KOPT-K1 (cell line): ENCODE measurements at regions not wholly inside any gene's neighbourhood (a gene's known extent, or its start where the extent isn't known, plus 50 kb on each side); places are given as distances from the start of the nearest gene placed in this dataset.
"Not testable (repeated sequence)": the region's sequence is repeated elsewhere in the genome, so short reads cannot be mapped to it uniquely, and the experiment has no call there.

Source experiments
- H3K27ac ChIP-seq: fragments of 200-600 bp; sonication (generic); 2 replicates; pipeline ENCODE4 v1.5.1; 2016; ENCODE audit warnings: antibody characterized with exemption, mild to moderate bottlenecking, low read depth, low read length; ENCODE audit not compliant: poor library complexity, severe bottlenecking
- H3K36me3 ChIP-seq: fragments of 200-600 bp; sonication (generic); 2 replicates; pipeline ENCODE4 v1.5.1; 2017; ENCODE audit warnings: antibody characterized with exemption, mild to moderate bottlenecking, low read length, moderate library complexity; ENCODE audit not compliant: insufficient read depth
- H3K9me3 ChIP-seq: fragments of 200-600 bp; sonication (generic); 2 replicates; pipeline ENCODE4 v1.5.1; 2017; ENCODE audit warnings: antibody characterized with exemption, low read length, mild to moderate bottlenecking; ENCODE audit not compliant: insufficient read depth, poor library complexity, severe bottlenecking

DNA sequence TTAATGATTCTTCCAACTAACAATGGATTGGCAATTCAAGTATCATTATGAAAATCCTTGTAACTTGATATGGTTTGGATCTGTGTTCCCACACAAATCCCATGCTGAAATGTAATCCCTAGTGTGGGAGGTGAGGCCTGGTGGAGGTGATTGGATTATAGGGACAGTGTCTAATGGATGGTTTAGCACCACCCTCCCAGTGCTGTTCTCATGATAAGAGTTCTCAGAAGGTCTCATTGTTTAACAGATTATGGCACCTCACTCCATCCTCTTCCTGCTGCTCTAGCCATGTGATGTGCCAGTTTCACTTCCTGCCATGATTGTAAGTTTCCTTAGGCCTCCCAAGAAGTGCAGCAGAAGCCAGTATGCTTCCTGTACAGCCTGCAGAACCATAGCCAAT lies 1116.2 kb upstream of the EDIL3 start:
- H3K9me3 ChIP-seq = no peaks in the 10 kb centered on the region
- H3K36me3 ChIP-seq = no peaks in the 10 kb centered on the region
- no peak overlapping the region for H3K27ac ChIP-seq

DNA sequence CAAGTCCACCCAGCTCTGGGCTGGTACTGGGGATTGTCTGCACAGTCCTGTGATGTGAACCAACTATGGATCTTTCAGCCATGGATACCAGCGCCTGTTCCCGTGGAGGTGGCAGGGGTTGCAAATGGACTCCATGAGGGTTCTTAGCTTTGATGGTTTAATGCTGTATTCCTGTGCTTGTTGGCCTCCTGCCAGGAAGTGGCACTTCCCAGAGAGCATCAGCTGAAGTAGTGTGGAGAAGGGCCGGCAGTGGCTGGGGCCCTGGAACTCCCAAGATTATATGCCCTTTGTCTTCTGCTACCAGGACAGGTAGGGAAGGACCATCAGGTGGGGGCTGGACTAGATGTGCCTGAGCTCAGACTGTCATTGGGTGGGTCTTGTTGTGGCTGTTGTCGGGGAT lies 1104.8 kb upstream of the COX7C start:
- no peaks in the 10 kb centered on the region for H3K9me3 ChIP-seq
- no peak overlapping the region for H3K27ac ChIP-seq
- no peaks in the 10 kb centered on the region for H3K36me3 ChIP-seq

DNA sequence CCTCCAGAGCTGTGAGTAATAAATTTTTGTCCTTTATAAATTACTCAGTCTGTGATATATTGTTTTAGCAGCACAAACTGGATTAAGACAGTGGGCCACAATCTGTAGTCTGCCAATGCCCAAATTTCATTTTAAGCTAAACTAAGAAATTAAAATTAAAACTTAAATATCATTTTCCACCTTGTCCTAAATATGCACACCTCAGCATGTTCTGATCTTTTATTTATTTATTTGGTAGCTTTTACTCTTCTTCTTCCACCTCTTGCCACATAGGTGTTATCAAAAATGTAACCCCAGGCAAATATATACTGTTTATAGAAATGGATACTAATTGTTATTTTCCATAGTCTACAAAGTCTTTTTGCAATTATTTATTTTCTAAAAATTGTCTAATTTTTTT lies 1102.2 kb upstream of the COX7C start:
- H3K36me3 ChIP-seq = no peaks in the 10 kb centered on the region
- no peaks in the 10 kb centered on the region for H3K9me3 ChIP-seq

DNA sequence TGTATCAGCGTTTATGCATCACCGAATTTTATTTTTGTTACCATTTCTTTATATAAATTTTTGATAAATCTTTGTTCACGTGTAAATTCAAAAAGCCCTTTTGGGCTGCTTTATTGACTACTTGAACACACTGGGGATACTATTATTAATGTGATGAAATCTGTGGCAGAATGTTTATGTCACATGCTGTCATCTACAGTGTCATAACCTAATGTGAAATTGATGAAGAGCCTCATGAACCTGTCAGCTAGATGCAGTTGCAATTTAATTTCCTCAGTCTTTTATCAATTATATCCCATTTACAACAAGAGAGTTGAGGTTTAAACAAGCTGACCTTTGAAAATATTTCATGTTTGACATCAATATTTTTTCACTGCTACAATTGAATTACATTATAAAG lies 1100.4 kb upstream of the COX7C start:
- Histone ChIP-seq H3K9me3 (no peaks in the 10 kb centered on the region), H3K36me3 (no peaks in the 10 kb centered on the region), H3K27ac (no peak overlapping the region)

More for the DNA sequence above, 1102.2 kb upstream of the COX7C start:
- no peak overlapping the region for H3K27ac ChIP-seq

DNA sequence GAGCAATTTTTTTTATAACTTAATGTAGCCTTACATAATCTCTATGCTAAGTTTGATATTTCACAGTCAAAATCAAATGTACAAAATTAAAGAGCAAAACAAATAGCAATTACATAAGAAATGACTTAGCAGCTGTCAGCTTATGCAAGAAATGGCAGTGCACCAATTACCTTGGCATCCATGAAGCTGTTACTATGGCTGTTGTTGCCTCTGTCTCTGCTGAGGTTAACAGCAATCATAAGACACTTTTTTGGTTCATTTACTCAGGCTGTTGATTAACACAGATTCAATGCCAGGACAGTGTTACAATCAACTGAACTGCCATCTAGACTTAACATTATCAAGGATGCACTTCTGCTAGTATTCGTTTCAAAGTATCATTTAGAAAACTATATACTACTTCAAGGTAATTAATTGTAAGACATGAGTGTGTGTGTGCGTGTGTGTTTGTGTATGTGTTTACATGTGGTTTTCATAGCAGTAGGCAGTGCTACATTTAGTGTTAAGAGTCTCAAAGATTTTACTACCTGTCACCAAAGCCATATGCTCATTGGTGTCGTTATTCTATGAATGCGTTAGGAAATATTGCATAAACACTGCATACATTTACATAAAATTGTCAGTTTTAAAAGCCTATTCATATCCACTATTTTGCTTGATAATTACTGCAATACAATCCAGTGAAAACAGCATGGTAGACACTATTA lies 1084.2 kb upstream of the COX7C start:
- no peaks in the 10 kb centered on the region for H3K36me3 ChIP-seq
- no peak overlapping the region for H3K27ac ChIP-seq
- H3K9me3 ChIP-seq = no peaks in the 10 kb centered on the region

DNA sequence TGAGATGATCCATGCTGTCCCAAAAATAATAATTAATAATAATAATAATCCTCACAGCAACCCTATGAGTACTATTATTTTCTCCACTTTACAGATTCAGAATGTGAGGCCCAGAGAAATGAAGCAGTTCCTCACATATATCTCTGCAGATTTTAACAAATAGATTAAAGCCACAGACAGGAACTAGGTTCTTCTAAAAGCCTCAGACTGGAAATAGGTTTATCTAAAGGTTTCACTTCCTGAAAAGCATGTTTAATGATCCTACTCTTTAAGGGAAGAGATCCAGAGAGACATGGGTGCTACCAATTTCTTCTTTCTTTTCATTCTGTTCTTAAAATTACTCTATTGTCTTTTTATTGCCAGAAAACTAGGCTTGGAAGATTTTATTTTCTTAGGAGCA lies 1079.4 kb upstream of the COX7C start:
- Histone ChIP-seq H3K36me3 (no peaks in the 10 kb centered on the region), H3K9me3 (no peaks in the 10 kb centered on the region), H3K27ac (no peak overlapping the region)

DNA sequence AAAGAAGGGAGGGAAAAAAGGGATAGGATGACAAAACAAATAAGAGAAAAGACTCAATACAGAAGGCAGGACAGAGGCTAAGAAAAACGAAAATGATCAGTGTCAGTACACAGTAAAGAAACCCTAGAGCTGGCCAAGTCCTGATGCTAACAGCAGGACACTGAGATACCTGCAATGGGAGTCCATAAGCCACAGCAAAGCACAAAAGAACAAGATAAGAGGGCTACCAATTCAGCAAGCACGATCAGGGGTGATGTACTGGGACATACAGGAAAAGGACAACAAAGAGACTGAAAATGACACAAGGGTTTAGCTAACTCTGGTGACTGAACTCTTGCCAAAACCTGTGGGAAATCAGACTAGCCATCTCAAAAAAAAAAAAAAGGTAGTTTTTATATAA lies 1072.6 kb upstream of the COX7C start:
- no peaks in the 10 kb centered on the region for H3K9me3 ChIP-seq
- no peak overlapping the region for H3K27ac ChIP-seq
- no peaks in the 10 kb centered on the region for H3K36me3 ChIP-seq

DNA sequence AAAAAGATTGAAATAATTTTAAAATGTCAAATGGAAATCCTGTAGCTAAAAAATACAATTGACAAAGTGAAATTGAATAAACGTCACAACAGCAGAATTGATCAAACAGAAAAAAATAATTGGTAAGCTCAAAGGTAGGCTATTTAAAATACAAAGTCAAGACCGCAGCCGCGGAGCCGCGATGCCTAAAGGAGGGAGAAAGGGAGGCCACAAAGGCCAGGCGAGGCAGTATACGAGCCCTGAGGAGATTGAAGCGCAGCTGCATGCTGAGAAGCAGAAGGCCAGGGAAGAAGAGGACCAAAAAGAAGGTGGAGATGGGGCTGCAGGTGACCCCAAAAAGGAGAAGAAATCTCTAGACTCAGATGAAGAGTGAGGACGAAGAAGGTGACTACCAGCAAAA lies 1068.5 kb upstream of the COX7C start:
- Histone ChIP-seq H3K9me3 (no peaks in the 10 kb centered on the region), H3K36me3 (no peaks in the 10 kb centered on the region)

DNA sequence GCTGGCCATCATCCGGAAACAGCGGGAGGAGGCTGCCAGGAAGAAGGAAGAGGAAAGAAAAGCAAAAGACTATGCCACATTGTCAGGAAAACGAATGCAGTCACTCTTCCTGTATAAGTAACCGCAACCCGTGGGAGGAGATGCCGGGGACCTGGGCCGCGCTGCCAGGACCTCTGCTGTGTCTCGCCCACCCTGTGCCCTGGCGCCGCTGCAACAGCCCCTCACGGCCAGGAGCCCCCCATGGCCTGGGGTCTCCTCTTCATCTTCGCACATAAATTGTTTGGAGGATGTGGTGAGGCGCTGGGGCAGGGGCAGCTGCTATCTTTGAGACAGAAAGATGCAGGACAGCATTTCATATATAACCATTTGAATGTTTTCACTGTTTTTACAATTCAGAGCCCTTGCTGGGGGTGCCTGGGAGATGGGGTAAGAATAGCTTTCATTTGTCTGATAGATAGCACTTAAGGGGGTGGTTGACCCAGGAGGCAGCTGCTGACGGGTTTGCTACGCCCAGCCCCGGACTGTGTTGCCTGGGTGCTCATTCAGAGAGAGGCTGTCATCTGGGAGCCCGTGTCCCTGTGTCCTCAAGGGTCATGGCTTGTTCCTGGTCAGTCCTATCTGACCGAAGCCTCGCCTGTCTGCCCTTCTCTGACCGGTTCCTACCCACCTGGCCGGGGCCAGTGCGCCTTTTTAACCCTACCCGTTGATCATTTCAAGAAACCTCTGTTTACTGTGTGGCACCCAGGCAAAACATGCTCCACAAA lies 1067.7 kb upstream of the COX7C start:
- H3K9me3 ChIP-seq = no peaks in the 10 kb centered on the region
- no peaks in the 10 kb centered on the region for H3K36me3 ChIP-seq
- no peak overlapping the region for H3K27ac ChIP-seq

More for the DNA sequence above, 1068.5 kb upstream of the COX7C start:
- no peak overlapping the region for H3K27ac ChIP-seq

DNA sequence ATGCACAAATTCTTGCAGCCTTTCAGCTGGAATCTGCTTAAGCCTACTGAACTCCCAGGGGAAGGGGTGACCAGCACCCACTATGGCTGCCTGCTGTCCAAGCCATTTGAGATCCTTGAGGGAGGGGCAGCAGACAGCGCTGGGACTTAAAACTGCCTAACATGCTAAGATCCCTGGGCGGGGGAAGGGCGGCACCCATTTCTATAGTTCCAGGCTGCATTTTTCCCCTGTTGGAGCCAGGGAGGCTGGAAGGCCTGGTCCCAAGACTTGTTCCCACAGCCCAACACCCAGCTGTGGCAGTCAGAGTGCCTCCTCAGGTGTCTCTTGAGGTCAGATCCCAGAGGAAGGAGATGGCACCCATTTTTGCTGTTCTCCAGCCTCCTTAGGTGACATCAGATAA lies 1061.3 kb upstream of the COX7C start:
- H3K9me3 ChIP-seq = no peaks in the 10 kb centered on the region
- no peaks in the 10 kb centered on the region for H3K36me3 ChIP-seq
- no peak overlapping the region for H3K27ac ChIP-seq

DNA sequence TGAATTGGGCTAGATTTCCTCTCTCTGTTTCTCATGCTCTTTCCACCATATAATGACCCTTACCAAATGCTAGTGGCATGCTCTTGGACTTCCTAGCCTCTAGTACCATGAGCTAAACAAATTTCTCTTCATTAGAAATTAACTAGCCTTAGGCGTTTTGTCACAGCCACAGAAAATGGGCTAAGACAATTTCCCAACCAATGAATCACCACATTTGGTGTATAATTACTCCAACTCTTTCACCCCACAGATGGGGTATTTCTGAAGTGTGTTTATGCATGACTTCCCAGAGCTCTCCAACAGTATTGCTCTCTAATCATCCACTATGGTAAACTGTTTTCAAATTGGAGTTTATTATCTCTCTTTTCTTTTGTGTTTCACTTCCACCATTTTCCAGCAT lies 1041.1 kb upstream of the COX7C start:
- Histone ChIP-seq H3K36me3 (no peaks in the 10 kb centered on the region), H3K27ac (no peak overlapping the region), H3K9me3 (no peaks in the 10 kb centered on the region)

DNA sequence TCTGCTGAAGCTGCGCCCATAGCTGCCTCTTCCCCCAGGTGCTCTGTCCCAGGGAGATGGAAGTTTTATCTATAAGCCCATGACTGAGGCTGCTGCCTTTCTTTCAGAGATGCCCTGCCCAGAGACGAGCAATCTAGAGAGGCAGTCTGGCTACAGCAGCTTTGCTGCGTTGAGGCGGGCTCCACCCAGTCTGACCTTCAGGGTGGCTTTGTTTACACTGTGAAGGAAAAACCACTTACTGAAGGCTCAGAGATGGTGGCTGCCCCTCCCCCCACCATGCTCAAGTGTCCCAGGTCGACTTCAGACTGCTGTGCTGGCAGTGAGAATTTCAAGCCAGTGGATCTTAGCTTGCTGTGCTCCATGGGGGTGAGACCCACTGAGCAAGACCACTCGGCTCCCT lies 1029.9 kb upstream of the COX7C start:
- H3K27ac ChIP-seq, H3K9me3 ChIP-seq, H3K36me3 ChIP-seq: not testable (repeated sequence)

DNA sequence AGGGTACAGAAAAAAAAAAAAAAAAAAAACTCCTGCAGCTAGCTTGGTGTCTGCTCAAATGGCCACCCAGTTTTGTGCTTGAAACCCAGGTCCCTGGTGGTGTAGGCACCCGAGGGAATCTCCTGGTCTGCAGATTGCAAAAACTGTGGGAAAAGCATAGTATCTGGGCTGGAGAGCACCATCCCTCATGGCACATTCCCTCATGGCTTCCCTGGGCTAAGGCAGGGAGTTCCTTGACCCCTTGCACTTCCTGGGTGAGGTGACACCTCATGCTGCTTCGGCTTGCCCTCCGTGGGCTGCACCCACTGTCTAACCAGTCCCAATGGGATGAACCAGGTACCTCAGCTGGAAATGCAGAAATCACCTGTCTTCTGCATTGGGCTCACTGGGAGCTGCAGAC lies 1029.5 kb upstream of the COX7C start:
- not testable (repeated sequence) for H3K27ac ChIP-seq, H3K36me3 ChIP-seq

DNA sequence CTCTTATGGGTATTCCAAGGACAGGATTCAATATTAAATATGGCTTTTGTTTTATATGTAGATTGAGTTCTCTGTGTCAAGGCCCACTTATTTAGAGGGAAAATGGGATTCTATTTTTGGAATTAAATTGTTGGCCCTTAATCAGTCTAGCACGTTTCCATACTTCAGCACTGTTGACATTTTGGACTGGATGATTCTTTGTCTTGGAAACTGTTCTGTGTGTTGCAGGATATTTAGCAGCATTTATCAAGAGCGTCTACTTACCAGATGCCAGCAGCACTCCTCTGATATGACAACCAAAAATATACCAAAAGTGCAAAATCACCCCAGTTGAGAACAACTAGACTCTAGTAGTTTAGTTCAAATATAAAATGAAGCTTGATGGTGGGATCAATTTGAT lies 1027.0 kb upstream of the COX7C start:
- no peak overlapping the region for H3K27ac ChIP-seq
- H3K9me3 ChIP-seq = no peaks in the 10 kb centered on the region
- no peaks in the 10 kb centered on the region for H3K36me3 ChIP-seq

More for the DNA sequence above, 1029.5 kb upstream of the COX7C start:
- not testable (repeated sequence) for H3K9me3 ChIP-seq

DNA sequence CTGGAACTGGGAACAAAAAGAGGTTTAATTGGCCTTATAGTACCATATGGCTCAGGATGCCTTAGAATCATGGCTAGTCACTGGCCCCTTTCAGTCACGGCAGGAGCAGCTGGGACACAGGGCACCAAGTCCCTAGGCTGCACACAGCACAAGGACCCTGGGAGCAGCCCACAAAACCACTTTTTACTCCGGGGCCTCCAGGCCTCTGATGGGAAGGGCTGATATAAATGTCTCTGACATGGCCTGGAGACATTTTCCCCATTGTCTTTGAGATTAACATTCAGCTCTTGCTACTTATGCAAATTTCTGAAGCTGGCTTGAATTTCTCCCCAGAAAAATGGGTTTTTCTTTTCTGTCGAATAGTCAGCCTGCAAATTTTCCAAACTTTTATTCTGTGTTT lies 1026.4 kb upstream of the COX7C start:
- Histone ChIP-seq H3K9me3 (no peaks in the 10 kb centered on the region), H3K36me3 (no peaks in the 10 kb centered on the region), H3K27ac (no peak overlapping the region)

DNA sequence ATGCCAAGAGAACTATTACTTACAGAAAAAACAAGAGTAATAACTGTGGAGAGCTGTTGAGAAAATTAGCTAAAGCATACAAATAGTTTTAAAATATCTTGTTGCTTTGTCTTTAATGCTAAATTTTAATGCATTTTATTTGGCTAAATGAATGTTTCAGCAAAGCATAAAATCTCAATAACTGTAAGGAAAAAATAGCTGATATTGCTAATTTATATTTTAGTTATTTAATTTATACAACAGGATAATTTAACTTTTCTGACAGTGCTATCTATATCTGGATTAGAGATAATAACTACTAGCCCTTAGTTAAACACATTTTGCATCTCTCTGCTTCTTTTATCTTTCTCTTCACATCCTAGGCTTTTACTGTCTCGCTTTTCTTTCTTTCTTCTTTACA lies 1014.9 kb upstream of the COX7C start:
- no peaks in the 10 kb centered on the region for H3K36me3 ChIP-seq
- H3K27ac ChIP-seq = no peak overlapping the region
- H3K9me3 ChIP-seq = no peaks in the 10 kb centered on the region
